D341Med (cell line): ENCODE measurements at regions not wholly inside any gene's neighbourhood (a gene's known extent, or its start where the extent isn't known, plus 50 kb on each side); places are given as distances from the start of the nearest gene placed in this dataset.
"Not testable (repeated sequence)": the region's sequence is repeated elsewhere in the genome, so short reads cannot be mapped to it uniquely, and the experiment has no call there.

ENCODE experiments used
- DNase-seq: peaks from one replicate; pipeline ENCODE4 v3.0.0; 2012; ENCODE audit warnings: low spot score

GRCh38 chr2:111579500-111580134 lies 304.4 kb downstream of the ANAPC1 start:
- DNase-seq = not testable (repeated sequence)

DNA sequence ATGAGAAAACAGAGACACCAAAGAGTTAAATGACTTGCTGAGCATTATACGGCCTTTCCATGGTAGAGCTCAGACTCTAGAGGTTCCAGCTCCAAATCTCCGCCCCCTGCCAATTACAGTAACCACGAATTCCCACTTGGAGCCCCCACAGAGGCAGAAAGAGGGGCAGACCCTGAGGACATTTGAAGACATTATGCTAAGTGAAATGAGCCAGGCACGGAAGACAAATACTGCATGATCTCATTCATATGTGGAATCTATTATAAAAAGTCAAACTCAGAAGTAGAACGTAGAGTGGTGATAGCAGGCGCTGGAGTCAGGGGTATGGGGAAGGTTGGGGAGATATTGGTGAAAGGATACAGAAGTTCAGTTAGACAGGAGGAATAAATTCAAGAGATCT lies 303.4 kb downstream of the ANAPC1 start:
- not testable (repeated sequence) for DNase-seq

GRCh38 chr2:111582090-111582489 lies 301.9 kb downstream of the ANAPC1 start:
- DNase-seq = not testable (repeated sequence)

- not testable (repeated sequence) for DNase-seq
Measured at GRCh38 chr2:111583480-111583879, 300.5 kb downstream of the ANAPC1 start.

DNA sequence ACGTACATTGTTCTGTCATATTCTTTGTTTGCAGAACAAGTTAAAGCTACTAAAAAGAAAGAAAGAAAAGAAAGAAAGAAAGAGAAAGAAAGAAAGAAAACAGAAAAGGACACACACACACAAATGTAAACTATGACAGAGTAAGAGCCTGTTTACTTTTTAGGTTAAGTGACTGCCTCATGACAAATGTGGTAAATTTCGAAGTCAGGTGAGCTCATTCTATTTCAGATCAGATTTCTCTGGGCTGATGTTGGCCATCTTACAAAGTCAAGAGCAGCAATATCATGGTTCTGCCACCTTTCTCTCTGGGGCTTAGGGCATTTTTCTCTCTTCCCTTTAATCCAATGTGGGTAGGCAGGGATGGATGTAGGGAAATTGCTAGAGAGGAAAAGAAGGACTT lies 299.5 kb downstream of the ANAPC1 start:
- DNase-seq = not testable (repeated sequence)

GRCh38 chr2:111584950-111585349 lies 299.0 kb downstream of the ANAPC1 start:
- DNase-seq = not testable (repeated sequence)

DNA sequence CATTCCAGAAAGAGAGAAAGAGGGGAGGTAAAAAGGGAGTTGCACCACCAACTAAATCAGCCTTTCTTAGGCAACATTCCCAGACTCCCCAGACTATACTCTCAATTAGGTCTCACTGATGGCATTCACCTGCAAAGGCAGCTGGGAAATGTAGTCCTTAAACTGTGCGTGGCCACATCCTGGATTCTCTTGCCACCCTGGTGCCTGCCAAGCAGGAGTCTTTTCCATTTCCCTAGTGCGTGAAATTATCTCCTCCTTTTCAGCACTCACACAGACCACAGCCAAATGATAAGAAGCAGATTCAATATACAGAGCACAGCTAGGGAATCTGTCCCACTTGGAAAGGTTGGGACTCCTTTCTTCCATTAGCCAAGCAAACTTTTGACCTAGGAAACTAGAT lies 298.0 kb downstream of the ANAPC1 start:
- not testable (repeated sequence) for DNase-seq

DNA sequence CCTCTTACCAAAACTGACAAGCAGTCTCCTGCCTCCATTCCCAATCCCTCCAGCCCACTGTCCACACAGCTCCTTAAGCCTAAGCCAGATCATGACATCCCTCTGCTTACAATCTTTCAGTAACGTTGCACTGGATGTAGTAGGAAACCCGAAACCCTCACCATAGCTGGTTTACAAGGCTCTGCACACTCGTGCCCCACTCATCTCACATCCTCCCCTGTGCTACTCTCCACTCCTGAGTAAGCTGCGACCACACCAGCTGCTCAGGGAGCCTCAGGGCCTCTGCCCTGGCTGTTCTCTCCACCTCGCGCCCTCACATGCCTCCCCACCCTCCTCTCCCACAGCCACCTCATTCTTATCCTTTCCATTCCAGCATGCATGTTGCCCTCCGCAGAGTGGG lies 288.9 kb downstream of the ANAPC1 start:
- DNase-seq = not testable (repeated sequence)

- DNase-seq = not testable (repeated sequence)
Measured at GRCh38 chr2:111596808-111597705, 286.9 kb downstream of the ANAPC1 start.

GRCh38 chr2:111598944-111599343 lies 285.0 kb downstream of the ANAPC1 start:
- not testable (repeated sequence) for DNase-seq

DNA sequence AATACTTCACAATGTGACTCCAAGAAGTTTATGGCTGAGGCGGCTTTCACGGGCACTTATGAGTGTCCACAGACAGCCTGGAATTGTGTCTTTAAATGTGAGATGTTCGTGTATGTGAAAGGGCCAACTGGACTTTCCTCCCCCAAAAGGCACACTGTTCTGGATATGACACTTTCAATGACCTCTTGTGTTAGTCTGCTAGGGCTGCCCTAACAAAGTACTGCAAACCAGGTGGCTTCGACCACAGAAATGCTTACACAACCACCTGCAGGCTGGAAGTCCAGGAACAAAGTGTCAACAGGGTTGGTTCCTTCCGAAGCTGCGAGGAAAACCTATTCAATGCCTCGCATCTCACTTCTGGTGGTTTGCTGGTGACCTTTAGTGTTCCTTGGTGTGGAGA lies 281.7 kb downstream of the ANAPC1 start:
- not testable (repeated sequence) for DNase-seq

DNA sequence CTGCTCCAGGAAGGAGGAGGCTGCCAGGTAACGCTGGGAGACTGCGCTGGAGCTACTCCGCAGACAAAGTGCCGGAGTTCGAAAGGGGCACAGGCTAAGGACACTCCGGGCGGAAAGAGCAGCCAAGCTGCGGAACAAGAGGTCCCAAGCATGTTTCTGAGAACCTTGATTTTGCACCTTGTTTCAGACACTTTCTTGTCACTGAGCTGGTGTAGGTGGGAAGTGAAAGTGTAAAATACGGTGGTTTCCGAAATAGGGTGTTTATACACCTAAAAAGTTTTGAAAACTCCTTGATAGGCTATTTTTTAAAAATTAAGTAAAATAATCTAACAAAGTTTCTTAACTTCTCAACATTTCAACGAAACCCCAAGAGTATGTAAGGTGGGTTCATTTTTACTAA lies 278.2 kb downstream of the ANAPC1 start:
- not testable (repeated sequence) for DNase-seq

GRCh38 chr2:111606632-111607031 lies 277.4 kb downstream of the ANAPC1 start:
- not testable (repeated sequence) for DNase-seq

GRCh38 chr2:111609146-111609844 lies 274.7 kb downstream of the ANAPC1 start:
- DNase-seq = not testable (repeated sequence)

DNA sequence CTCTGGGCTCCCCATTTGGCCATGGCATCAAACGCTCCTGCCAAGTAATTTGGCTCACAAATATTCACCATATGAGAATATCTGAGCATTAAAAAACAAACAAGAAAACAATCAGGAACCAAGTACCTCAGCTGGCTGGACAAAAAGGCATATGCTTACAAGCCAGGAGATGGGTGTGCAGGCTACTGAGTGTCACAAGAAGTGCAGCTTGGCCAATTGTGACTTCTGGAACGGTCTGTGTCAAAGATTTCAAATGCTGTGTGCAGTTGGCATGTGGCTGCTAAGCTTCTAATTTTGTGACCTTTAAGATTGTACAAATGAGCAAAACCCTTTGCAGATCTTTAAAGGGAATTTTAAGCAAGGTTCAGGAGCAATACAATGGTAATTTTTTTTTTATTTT lies 274.0 kb downstream of the ANAPC1 start:
- DNase-seq = not testable (repeated sequence)

DNA sequence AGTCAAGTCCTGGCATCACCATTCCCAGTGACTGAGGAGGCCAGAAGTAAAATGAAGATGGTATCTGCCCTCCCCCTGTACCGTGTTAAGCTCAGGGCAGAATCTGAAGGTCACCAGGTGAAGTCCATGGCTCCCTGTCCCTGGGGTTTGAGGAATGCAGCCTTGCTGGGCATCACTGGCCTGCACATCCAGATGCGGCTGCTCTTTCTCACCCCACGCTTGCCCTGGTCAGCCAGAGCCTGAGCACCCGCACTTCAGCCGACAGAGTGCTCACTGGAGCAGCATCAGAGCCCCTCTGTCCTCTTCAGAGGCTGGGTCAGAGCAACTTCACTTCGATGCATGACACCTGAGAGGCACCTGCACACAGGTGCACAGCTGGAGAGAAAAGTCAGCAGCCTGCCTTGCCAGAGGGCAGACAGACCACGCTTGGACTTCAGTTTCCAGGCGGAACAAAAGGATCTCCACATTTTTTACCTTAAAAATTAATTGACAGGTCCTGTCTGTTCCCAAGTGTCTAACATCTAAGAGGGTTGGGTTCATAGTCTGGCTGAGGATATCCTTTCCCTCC lies 267.3 kb downstream of the ANAPC1 start:
- DNase-seq = no peak

- no peak for DNase-seq
Measured at GRCh38 chr2:111617299-111618225, 266.4 kb downstream of the ANAPC1 start.

GRCh38 chr2:111618226-111618977 lies 265.6 kb downstream of the ANAPC1 start:
- DNase-seq = no peak

- DNase-seq = no peak
Measured at GRCh38 chr2:111618978-111619902, 264.8 kb downstream of the ANAPC1 start.
